Stimulated activated CD8-positive, alpha-beta memory T cell treated with anti-CD3 and anti-CD28 coated beads, Interleukin-4, amount 100 ng/mL, for 48 hours (primary cell): ENCODE measurements at regions not wholly inside any gene's neighbourhood (a gene's known extent, or its start where the extent isn't known, plus 50 kb on each side); places are given as distances from the start of the nearest gene placed in this dataset.
"Not testable (repeated sequence)": the region's sequence is repeated elsewhere in the genome, so short reads cannot be mapped to it uniquely, and the experiment has no call there.

Source experiments
- DNase-seq: peaks from one replicate; pipeline ENCODE4 v3.0.0-alpha.2; 2020

GRCh38 chr14:25431211-25432076, 381.5 kb upstream of the STXBP6 start:
- DNase-seq: no peak

GRCh38 chr14:25430808-25431207, 380.9 kb upstream of the STXBP6 start:
- DNase-seq: no peak

GRCh38 chr14:25412998-25413397, 363.1 kb upstream of the STXBP6 start:
- DNase-seq: no peak

GRCh38 chr14:25411781-25412757, 362.1 kb upstream of the STXBP6 start:
- DNase-seq: no peak

- DNase-seq: peak; percentile 30
Observed at GRCh38 chr14:25406818-25407217, 356.9 kb upstream of the STXBP6 start.

- peak; percentile 66 for DNase-seq
Observed at GRCh38 chr14:25400607-25401206, 350.8 kb upstream of the STXBP6 start.

- no peak for DNase-seq
Observed at GRCh38 chr14:25396128-25396527, 346.2 kb upstream of the STXBP6 start.

- no peak for DNase-seq
Observed at GRCh38 chr14:25394791-25395391, 344.9 kb upstream of the STXBP6 start.

GRCh38 chr14:25394356-25394755, 344.4 kb upstream of the STXBP6 start:
- no peak for DNase-seq

- DNase-seq: no peak
Observed at GRCh38 chr14:25389948-25390347, 340.0 kb upstream of the STXBP6 start.

GRCh38 chr14:25381498-25381897, 331.6 kb upstream of the STXBP6 start:
- no peak for DNase-seq

GRCh38 chr14:25375639-25376038, 325.7 kb upstream of the STXBP6 start:
- no peak for DNase-seq

GRCh38 chr14:25371068-25371467, 321.1 kb upstream of the STXBP6 start:
- no peak for DNase-seq

GRCh38 chr14:25370057-25370456, 320.1 kb upstream of the STXBP6 start:
- not testable (repeated sequence) for DNase-seq

- no peak for DNase-seq
Observed at GRCh38 chr14:25358330-25358729, 308.4 kb upstream of the STXBP6 start.

- no peak for DNase-seq
Observed at GRCh38 chr14:25351269-25351668, 301.3 kb upstream of the STXBP6 start.

- DNase-seq: no peak
Observed at GRCh38 chr14:25350802-25351201, 300.9 kb upstream of the STXBP6 start.

- no peak for DNase-seq
Observed at GRCh38 chr14:25350021-25350420, 300.1 kb upstream of the STXBP6 start.

GRCh38 chr14:25349269-25349668, 299.3 kb upstream of the STXBP6 start:
- DNase-seq: no peak

- no peak for DNase-seq
Observed at GRCh38 chr14:25340882-25341281, 290.9 kb upstream of the STXBP6 start.

GRCh38 chr14:25322784-25323183, 272.8 kb upstream of the STXBP6 start:
- no peak for DNase-seq

GRCh38 chr14:25316007-25316406, 266.1 kb upstream of the STXBP6 start:
- not testable (repeated sequence) for DNase-seq

GRCh38 chr14:25308244-25308643, 258.3 kb upstream of the STXBP6 start:
- DNase-seq: no peak
